SU-DHL-6 (cell line): ENCODE measurements at regions not wholly inside any gene's neighbourhood (a gene's known extent, or its start where the extent isn't known, plus 50 kb on each side); places are given as distances from the start of the nearest gene placed in this dataset.

Experiments used
- EZH2phosphoT487 ChIP-seq: fragments of 200-600 bp; sonication (generic), shearing (Covaris generic); conservative IDR thresholded peaks from 2 replicates; pipeline ENCODE4 v1.6.1; 2018; ENCODE audit warnings: mild to moderate bottlenecking, antibody characterized with exemption, low read length, moderate library complexity, mixed read lengths
- TF ChIP-seq, protein P1 (sequence below): fragments of 200-600 bp; sonication (generic); IDR thresholded peaks from one replicate; pipeline ENCODE4 v1.5.1; 2017; ENCODE audit warnings: antibody characterized with exemption, mild to moderate bottlenecking, low read length, moderate library complexity; ENCODE audit not compliant: insufficient read depth, poor library complexity, severe bottlenecking

DNA sequence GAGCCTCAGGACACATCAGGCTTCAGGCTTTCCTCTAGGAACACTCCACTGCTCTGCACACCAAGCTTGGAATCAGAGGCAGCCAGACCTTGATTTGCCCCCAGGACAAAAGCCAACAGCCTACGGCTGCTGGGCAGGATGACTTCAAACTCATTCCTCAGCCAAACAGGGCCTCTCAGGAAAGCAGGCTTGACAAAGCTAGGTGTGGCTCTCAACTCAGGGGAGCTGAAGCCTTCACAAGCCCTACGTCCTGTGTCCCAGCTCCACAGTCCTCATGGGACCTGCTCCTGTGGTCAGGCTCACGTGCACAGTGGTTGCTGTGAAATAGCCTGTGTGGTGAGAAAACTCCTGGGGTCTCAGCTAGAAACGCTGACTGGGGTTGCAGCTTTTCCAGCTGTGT, 398.9 kb upstream of the ZNF507 start:
- TF ChIP-seq, protein P1, sequence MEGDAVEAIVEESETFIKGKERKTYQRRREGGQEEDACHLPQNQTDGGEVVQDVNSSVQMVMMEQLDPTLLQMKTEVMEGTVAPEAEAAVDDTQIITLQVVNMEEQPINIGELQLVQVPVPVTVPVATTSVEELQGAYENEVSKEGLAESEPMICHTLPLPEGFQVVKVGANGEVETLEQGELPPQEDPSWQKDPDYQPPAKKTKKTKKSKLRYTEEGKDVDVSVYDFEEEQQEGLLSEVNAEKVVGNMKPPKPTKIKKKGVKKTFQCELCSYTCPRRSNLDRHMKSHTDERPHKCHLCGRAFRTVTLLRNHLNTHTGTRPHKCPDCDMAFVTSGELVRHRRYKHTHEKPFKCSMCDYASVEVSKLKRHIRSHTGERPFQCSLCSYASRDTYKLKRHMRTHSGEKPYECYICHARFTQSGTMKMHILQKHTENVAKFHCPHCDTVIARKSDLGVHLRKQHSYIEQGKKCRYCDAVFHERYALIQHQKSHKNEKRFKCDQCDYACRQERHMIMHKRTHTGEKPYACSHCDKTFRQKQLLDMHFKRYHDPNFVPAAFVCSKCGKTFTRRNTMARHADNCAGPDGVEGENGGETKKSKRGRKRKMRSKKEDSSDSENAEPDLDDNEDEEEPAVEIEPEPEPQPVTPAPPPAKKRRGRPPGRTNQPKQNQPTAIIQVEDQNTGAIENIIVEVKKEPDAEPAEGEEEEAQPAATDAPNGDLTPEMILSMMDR, result no peak
- no peak for TF ChIP-seq EZH2phosphoT487
